ENCODE measurements at regions not wholly inside any gene's neighbourhood (a gene's known extent, or its start where the extent isn't known, plus 50 kb on each side); places are given as distances from the start of the nearest gene placed in this dataset.

GRCh38 chr13:31963631-31964030, 67.9 kb upstream of the FRY start:
- Histone ChIP-seq H3K56ac (ENCODE audit: insufficient read length, low read depth, low read length) (no peak overlapping the region), H3K79me2 (ENCODE audit: insufficient read depth, low read length) (no peaks in the 10 kb centered on the region), H3T11ph (ENCODE audit: low read length) (no peak overlapping the region), H4K8ac (replicated peaks; ENCODE audit: insufficient read length, low read depth, low read length) (no peak overlapping the region), H2AK5ac (ENCODE audit: insufficient read length, low read length) (no peak overlapping the region), H2BK5ac (ENCODE audit: insufficient read length, low read length) (no peak overlapping the region), H2BK15ac (ENCODE audit: low read depth, low read length) (no peak overlapping the region), H4K91ac (ENCODE audit: insufficient read length, low read depth, low read length) (no peak overlapping the region), H3K9me3 (ENCODE audit: control insufficient read depth, low read depth, low read length) (peaks cover under 1% of the 10 kb centered on the region), H3K14ac (ENCODE audit: insufficient read depth, low read length) (no peak overlapping the region), H4K20me1 (ENCODE audit: control insufficient read depth, insufficient read depth, insufficient read length) (no peaks in the 10 kb centered on the region), H3K4me1 (ENCODE audit: insufficient read depth, low read length) (no peaks in the 10 kb centered on the region), H3K27ac (ENCODE audit: insufficient read length, low read depth, low read length) (no peak overlapping the region), H3K4ac (ENCODE audit: low read depth, low read length) (no peak overlapping the region), H4K5ac (ENCODE audit: insufficient read length, low read depth, low read length) (no peak overlapping the region), H2BK12ac (ENCODE audit: insufficient read length, low read depth, low read length) (no peak overlapping the region), H2BK120ac (ENCODE audit: low read depth, low read length, poor library complexity, severe bottlenecking) (no peak overlapping the region), H3K18ac (ENCODE audit: insufficient read length, low read depth, low read length) (no peak overlapping the region), H3K9ac (ENCODE audit: extremely low read depth, insufficient read length, low read length) (no peak overlapping the region), H2BK20ac (ENCODE audit: low read depth, low read length, poor library complexity, severe bottlenecking) (no peak overlapping the region), H3K23ac (ENCODE audit: insufficient read length, low read depth, low read length) (no peak overlapping the region), H2AFZ (ENCODE audit: low read length) (no peak overlapping the region), H3K79me1 (ENCODE audit: insufficient read depth, low read depth, low read length, poor library complexity, severe bottlenecking) (no peaks in the 10 kb centered on the region), H3K4me2 (ENCODE audit: insufficient read depth, insufficient read length, low read length) (no peak overlapping the region), H3K27me3 (ENCODE audit: insufficient read depth, low read length) (no peaks in the 10 kb centered on the region), H3K23me2 (ENCODE audit: insufficient read length, low read depth, low read length, poor library complexity, severe bottlenecking) (no peaks in the 10 kb centered on the region)
- DNase-seq: no peak
- H3K4me1 Mint-ChIP-seq: no peaks in the 10 kb centered on the region
- H3K27ac Mint-ChIP-seq: no peak overlapping the region
- H3K27me3 Mint-ChIP-seq (ENCODE audit: low read depth): no peaks in the 10 kb centered on the region
- H3K4me3 Mint-ChIP-seq: no peak overlapping the region
- H3K9me3 Mint-ChIP-seq: peaks cover 7 to 12% of the 10 kb centered on the region in 2 experiments
- peaks cover 0 to 8% (median 6%) of the 10 kb centered on the region in 3 experiments; a peak in 4 of 7 replicates for H3K36me3 Mint-ChIP-seq (ENCODE audit: insufficient read depth in 1 of 3, low read depth in 3 of 3)
- no peak for TF ChIP-seq CTCF (conservative IDR thresholded peaks at IDR 0.05)
- no CpG with 5 or more reads among the region's 1 CpG for WGBS (ENCODE audit: extremely low coverage, insufficient read length, low lambda C conversion rate)
